ENCODE measurements at regions not wholly inside any gene's neighbourhood (a gene's known extent, or its start where the extent isn't known, plus 50 kb on each side); places are given as distances from the start of the nearest gene placed in this dataset.

DNA sequence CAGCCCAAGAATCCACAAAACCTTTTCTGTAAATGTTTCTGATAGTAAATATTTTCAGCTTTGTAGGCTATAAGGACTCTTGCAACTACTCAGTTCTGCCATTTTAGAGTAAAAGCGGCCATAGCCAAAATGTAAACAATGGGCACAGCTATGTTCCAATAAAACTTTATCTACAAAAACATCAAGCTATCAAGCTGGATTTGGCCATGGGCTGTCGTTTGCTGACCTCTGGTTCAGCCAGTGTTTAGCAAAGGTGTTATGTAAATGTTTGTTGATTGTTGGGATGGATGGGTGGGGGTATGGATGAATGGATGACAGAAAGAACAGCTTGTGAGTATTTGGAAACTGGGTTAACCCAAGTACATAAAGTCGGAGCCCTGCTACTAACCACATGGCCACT lies 111.1 kb upstream of the VRK1 start:
- TF ChIP-seq TAF1 (conservative IDR thresholded peaks at IDR 0.05), result no peak
- TF ChIP-seq HNF4G (IDR thresholded peaks at IDR 0.05), result no peak
- TF ChIP-seq, protein P1, sequence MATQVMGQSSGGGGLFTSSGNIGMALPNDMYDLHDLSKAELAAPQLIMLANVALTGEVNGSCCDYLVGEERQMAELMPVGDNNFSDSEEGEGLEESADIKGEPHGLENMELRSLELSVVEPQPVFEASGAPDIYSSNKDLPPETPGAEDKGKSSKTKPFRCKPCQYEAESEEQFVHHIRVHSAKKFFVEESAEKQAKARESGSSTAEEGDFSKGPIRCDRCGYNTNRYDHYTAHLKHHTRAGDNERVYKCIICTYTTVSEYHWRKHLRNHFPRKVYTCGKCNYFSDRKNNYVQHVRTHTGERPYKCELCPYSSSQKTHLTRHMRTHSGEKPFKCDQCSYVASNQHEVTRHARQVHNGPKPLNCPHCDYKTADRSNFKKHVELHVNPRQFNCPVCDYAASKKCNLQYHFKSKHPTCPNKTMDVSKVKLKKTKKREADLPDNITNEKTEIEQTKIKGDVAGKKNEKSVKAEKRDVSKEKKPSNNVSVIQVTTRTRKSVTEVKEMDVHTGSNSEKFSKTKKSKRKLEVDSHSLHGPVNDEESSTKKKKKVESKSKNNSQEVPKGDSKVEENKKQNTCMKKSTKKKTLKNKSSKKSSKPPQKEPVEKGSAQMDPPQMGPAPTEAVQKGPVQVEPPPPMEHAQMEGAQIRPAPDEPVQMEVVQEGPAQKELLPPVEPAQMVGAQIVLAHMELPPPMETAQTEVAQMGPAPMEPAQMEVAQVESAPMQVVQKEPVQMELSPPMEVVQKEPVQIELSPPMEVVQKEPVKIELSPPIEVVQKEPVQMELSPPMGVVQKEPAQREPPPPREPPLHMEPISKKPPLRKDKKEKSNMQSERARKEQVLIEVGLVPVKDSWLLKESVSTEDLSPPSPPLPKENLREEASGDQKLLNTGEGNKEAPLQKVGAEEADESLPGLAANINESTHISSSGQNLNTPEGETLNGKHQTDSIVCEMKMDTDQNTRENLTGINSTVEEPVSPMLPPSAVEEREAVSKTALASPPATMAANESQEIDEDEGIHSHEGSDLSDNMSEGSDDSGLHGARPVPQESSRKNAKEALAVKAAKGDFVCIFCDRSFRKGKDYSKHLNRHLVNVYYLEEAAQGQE (IDR thresholded peaks at IDR 0.05), result no peak
- TF ChIP-seq, protein P2, sequence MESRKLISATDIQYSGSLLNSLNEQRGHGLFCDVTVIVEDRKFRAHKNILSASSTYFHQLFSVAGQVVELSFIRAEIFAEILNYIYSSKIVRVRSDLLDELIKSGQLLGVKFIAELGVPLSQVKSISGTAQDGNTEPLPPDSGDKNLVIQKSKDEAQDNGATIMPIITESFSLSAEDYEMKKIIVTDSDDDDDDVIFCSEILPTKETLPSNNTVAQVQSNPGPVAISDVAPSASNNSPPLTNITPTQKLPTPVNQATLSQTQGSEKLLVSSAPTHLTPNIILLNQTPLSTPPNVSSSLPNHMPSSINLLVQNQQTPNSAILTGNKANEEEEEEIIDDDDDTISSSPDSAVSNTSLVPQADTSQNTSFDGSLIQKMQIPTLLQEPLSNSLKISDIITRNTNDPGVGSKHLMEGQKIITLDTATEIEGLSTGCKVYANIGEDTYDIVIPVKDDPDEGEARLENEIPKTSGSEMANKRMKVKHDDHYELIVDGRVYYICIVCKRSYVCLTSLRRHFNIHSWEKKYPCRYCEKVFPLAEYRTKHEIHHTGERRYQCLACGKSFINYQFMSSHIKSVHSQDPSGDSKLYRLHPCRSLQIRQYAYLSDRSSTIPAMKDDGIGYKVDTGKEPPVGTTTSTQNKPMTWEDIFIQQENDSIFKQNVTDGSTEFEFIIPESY (IDR thresholded peaks at IDR 0.05), result no peak
- TF ChIP-seq FOXA1 (IDR thresholded peaks at IDR 0.05), result no peak
- TF ChIP-seq JUND (IDR thresholded peaks at IDR 0.05), result no peak
- TF ChIP-seq YY1 (IDR thresholded peaks at IDR 0.05), result no peak
- TF ChIP-seq, protein P3, sequence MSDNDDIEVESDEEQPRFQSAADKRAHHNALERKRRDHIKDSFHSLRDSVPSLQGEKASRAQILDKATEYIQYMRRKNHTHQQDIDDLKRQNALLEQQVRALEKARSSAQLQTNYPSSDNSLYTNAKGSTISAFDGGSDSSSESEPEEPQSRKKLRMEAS (IDR thresholded peaks at IDR 0.05), result no peak
- TF ChIP-seq RAD21 (IDR thresholded peaks at IDR 0.05), result no peak
- TF ChIP-seq, protein P4, sequence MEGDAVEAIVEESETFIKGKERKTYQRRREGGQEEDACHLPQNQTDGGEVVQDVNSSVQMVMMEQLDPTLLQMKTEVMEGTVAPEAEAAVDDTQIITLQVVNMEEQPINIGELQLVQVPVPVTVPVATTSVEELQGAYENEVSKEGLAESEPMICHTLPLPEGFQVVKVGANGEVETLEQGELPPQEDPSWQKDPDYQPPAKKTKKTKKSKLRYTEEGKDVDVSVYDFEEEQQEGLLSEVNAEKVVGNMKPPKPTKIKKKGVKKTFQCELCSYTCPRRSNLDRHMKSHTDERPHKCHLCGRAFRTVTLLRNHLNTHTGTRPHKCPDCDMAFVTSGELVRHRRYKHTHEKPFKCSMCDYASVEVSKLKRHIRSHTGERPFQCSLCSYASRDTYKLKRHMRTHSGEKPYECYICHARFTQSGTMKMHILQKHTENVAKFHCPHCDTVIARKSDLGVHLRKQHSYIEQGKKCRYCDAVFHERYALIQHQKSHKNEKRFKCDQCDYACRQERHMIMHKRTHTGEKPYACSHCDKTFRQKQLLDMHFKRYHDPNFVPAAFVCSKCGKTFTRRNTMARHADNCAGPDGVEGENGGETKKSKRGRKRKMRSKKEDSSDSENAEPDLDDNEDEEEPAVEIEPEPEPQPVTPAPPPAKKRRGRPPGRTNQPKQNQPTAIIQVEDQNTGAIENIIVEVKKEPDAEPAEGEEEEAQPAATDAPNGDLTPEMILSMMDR (IDR thresholded peaks at IDR 0.05; ENCODE audit: low read depth, low read length, missing input control), result no peak
- no peak for TF ChIP-seq GABPA (IDR thresholded peaks at IDR 0.05 in 1 of 2, conservative IDR thresholded peaks at IDR 0.05 in 1 of 2)
- TF ChIP-seq, protein P5, sequence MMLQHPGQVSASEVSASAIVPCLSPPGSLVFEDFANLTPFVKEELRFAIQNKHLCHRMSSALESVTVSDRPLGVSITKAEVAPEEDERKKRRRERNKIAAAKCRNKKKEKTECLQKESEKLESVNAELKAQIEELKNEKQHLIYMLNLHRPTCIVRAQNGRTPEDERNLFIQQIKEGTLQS (IDR thresholded peaks at IDR 0.05), result no peak
- no peak for TF ChIP-seq FOXA2 (IDR thresholded peaks at IDR 0.05)
- TF ChIP-seq NR2F2 (IDR thresholded peaks at IDR 0.05), result no peak
- no peak for TF ChIP-seq EGR1 (IDR thresholded peaks at IDR 0.05; ENCODE audit: low read depth in 2 of 2)
- TF ChIP-seq RXRA (IDR thresholded peaks at IDR 0.05), result no peak
- no peak for TF ChIP-seq HNF4A (conservative IDR thresholded peaks at IDR 0.05)
- no peak for TF ChIP-seq SP1 (IDR thresholded peaks at IDR 0.05)
- no peak overlapping the region for H3K4me3 ChIP-seq (ENCODE audit: low read depth in 1 of 3, low read length in 3 of 3)
- H3K9me3 ChIP-seq (ENCODE audit: control insufficient read depth in 4 of 4, low read length in 3 of 4), result no peaks in the 10 kb centered on the region
- H3K27me3 ChIP-seq (ENCODE audit: control insufficient read depth in 4 of 4, insufficient read depth in 4 of 4, low read length in 3 of 4), result peaks cover 0 to 18% (median 0%) of the 10 kb centered on the region in 4 donors
- no peak overlapping the region for H3K27ac ChIP-seq (ENCODE audit: low read depth in 1 of 2, low read length in 2 of 2)
- no peak overlapping the region for H3K9ac ChIP-seq (ENCODE audit: low read depth in 1 of 2, low read length in 2 of 2)
- no peak for DNase-seq (ENCODE audit: low spot score)
- H3K36me3 ChIP-seq (ENCODE audit: control insufficient read depth in 4 of 4, insufficient read depth in 3 of 4, low read depth in 1 of 4, low read length in 3 of 4), result no peaks in the 10 kb centered on the region
- 29% methylated on average over 3 of the region's 3 CpGs for WGBS
- H3K4me1 ChIP-seq (ENCODE audit: control insufficient read depth in 4 of 4, insufficient read depth in 4 of 4, low read length in 3 of 4), result peaks cover 0 to 5% (median 2%) of the 10 kb centered on the region in 4 donors
